DOHH2 (cell line): ENCODE measurements at regions not wholly inside any gene's neighbourhood (a gene's known extent, or its start where the extent isn't known, plus 50 kb on each side); places are given as distances from the start of the nearest gene placed in this dataset.

Experiments
- H3F3A ChIP-seq: fragments of 200-600 bp; sonication (generic), shearing (Covaris generic); 2 replicates; pipeline ENCODE4 v1.6.0; 2016; ENCODE audit warnings: antibody characterized with exemption, mild to moderate bottlenecking; ENCODE audit not compliant: control insufficient read depth, insufficient read depth
- H3K27ac ChIP-seq: fragments of 200-600 bp; sonication (generic); 2 replicates; pipeline ENCODE4 v1.5.1; 2014; ENCODE audit warnings: low read depth, mild to moderate bottlenecking, low read length, moderate library complexity
- H3K27me3 ChIP-seq: fragments of 200-600 bp; sonication (generic); 2 replicates; pipeline ENCODE4 v1.6.1; 2014; ENCODE audit warnings: mild to moderate bottlenecking, low read length, mixed read lengths; ENCODE audit not compliant: control insufficient read depth
- H3K36me3 ChIP-seq: fragments of 200-600 bp; sonication (generic); 2 replicates; pipeline ENCODE4 v1.6.1; 2014; ENCODE audit warnings: mild to moderate bottlenecking, low read length, moderate library complexity, mixed read lengths; ENCODE audit not compliant: control insufficient read depth
- H3K4me1 ChIP-seq: fragments of 200-600 bp; sonication (generic); 2 replicates; pipeline ENCODE4 v1.6.1; 2014; ENCODE audit warnings: mild to moderate bottlenecking, low read length, mixed read lengths; ENCODE audit not compliant: control insufficient read depth
- H3K4me2 ChIP-seq: fragments of 200-600 bp; sonication (generic); 2 replicates; pipeline ENCODE4 v1.6.0; 2014; ENCODE audit warnings: mild to moderate bottlenecking, low read length, moderate library complexity
- H3K4me3 ChIP-seq: fragments of 200-600 bp; sonication (generic); 2 replicates; pipeline ENCODE4 v1.5.1; 2014; ENCODE audit warnings: mild to moderate bottlenecking, low read length, mixed read lengths
- H3K79me2 ChIP-seq: fragments of 200-600 bp; sonication (generic); 2 replicates; pipeline ENCODE4 v1.6.1; 2014; ENCODE audit warnings: mild to moderate bottlenecking, low read length, mixed read lengths; ENCODE audit not compliant: control insufficient read depth
- H3K9me2 ChIP-seq: fragments of 200-600 bp; sonication (generic); replicated peaks from 2 replicates; pipeline ENCODE4 v1.6.1; 2014; ENCODE audit warnings: mild to moderate bottlenecking, low read length, mixed read lengths; ENCODE audit not compliant: control insufficient read depth
- H3K9me3 ChIP-seq: fragments of 200-600 bp; sonication (generic); 2 replicates; pipeline ENCODE4 v1.6.1; 2014; ENCODE audit warnings: antibody characterized with exemption, low read length, mixed read lengths; ENCODE audit not compliant: control insufficient read depth, insufficient read depth
- H4K20me1 ChIP-seq: fragments of 200-600 bp; sonication (generic); 2 replicates; pipeline ENCODE4 v1.6.0; 2014; ENCODE audit warnings: low read depth, mild to moderate bottlenecking, antibody characterized with exemption, low read length, moderate library complexity; ENCODE audit not compliant: control insufficient read depth, insufficient read depth
- CTCF ChIP-seq: fragments of 200-600 bp; sonication (generic); IDR thresholded peaks from one replicate; pipeline ENCODE4 v1.5.1; 2014; ENCODE audit warnings: antibody characterized with exemption, mild to moderate bottlenecking, low read depth, low read length; ENCODE audit not compliant: poor library complexity, severe bottlenecking
- EZH2phosphoT487 ChIP-seq: fragments of 200-600 bp; sonication (generic); IDR thresholded peaks from 2 replicates; pipeline ENCODE4 v1.6.1; 2017; ENCODE audit warnings: borderline replicate concordance, mild to moderate bottlenecking, antibody characterized with exemption, low read length, moderate library complexity, mixed read lengths

GRCh38 chr15:66907826-66908743, 157.3 kb upstream of the SMAD3 start:
- TF ChIP-seq EZH2phosphoT487 (no peak), CTCF (no peak)
- no peaks in the 10 kb centered on the region for H4K20me1 ChIP-seq
- peak overlapping the region; percentile 54 for H3K4me2 ChIP-seq
- H3K36me3 ChIP-seq: no peaks in the 10 kb centered on the region
- H3K9me2 ChIP-seq: no peaks in the 10 kb centered on the region
- H3K4me1 ChIP-seq: peaks cover 42% of the 10 kb centered on the region
- no peaks in the 10 kb centered on the region for H3K27me3 ChIP-seq
- H3K9me3 ChIP-seq: 0 out of 2 replicates have a peak, but pooled peaks cover 6% of the 10 kb centered on the region
- H3K27ac ChIP-seq: peak overlapping the region; percentile 36
- no peaks in the 10 kb centered on the region for H3K79me2 ChIP-seq
- H3F3A ChIP-seq: peaks cover 8% of the 10 kb centered on the region
- H3K4me3 ChIP-seq: peak overlapping the region; percentile 44

- peak overlapping the region; percentile 36 for H3K27ac ChIP-seq
Observed at GRCh38 chr15:66908744-66909095, 156.7 kb upstream of the SMAD3 start.

GRCh38 chr15:66909381-66909890, 156.0 kb upstream of the SMAD3 start:
- no peak for TF ChIP-seq CTCF
- 0 out of 2 replicates have a peak, but pooled peaks cover 6% of the 10 kb centered on the region for H3K9me3 ChIP-seq
- H3F3A ChIP-seq: peaks cover 8% of the 10 kb centered on the region
- H3K36me3 ChIP-seq: no peaks in the 10 kb centered on the region
- no peaks in the 10 kb centered on the region for H3K79me2 ChIP-seq
- H3K27me3 ChIP-seq: no peaks in the 10 kb centered on the region
- no peak overlapping the region for H3K4me2 ChIP-seq
- no peaks in the 10 kb centered on the region for H4K20me1 ChIP-seq
- no peak overlapping the region for H3K4me3 ChIP-seq
- peaks cover 36% of the 10 kb centered on the region for H3K4me1 ChIP-seq
- no peaks in the 10 kb centered on the region for H3K9me2 ChIP-seq
- no peak overlapping the region for H3K27ac ChIP-seq

More at GRCh38 chr15:66908744-66909095, 156.7 kb upstream of the SMAD3 start:
- H3K9me3 ChIP-seq: 0 out of 2 replicates have a peak, but pooled peaks cover 6% of the 10 kb centered on the region
- H3K27me3 ChIP-seq: no peaks in the 10 kb centered on the region
- H3K79me2 ChIP-seq: no peaks in the 10 kb centered on the region
- H3K4me2 ChIP-seq: peak overlapping the region; percentile 54
- H3K4me1 ChIP-seq: peaks cover 42% of the 10 kb centered on the region
- no peak overlapping the region for H3K4me3 ChIP-seq
- no peaks in the 10 kb centered on the region for H4K20me1 ChIP-seq
- peaks cover 8% of the 10 kb centered on the region for H3F3A ChIP-seq
- no peak for TF ChIP-seq EZH2phosphoT487
- no peak for TF ChIP-seq CTCF
- no peaks in the 10 kb centered on the region for H3K36me3 ChIP-seq
- no peaks in the 10 kb centered on the region for H3K9me2 ChIP-seq
